Cardiac muscle cell (in vitro differentiated cells and primary cell): ENCODE measurements at regions not wholly inside any gene's neighbourhood (a gene's known extent, or its start where the extent isn't known, plus 50 kb on each side); places are given as distances from the start of the nearest gene placed in this dataset.

Experiments used
- DNase-seq, 2 donors: peaks; one replicate each; pipeline versions ENCODE4 v3.0.0 to v3.0.0-alpha.2; 2010 to 2017; ENCODE audit warnings: low read depth in 1 of 2, low spot score in 1 of 2
- H3K27ac ChIP-seq: fragments of 200-600 bp; sonication (generic); 2 replicates; pipeline ENCODE4 v1.5.1; 2016
- H3K27me3 ChIP-seq: fragments of 200-600 bp; sonication (generic); 2 replicates; pipeline ENCODE4 v1.6.0; 2016; ENCODE audit warnings: control low read depth
- H3K36me3 ChIP-seq: fragments of 200-600 bp; sonication (generic); 2 replicates; pipeline ENCODE4 v1.5.1; 2016; ENCODE audit warnings: control low read depth
- H3K4me1 ChIP-seq: fragments of 200-600 bp; sonication (generic); 2 replicates; pipeline ENCODE4 v1.8.1; 2017; ENCODE audit warnings: low read depth, mild to moderate bottlenecking, mixed run types
- H3K4me3 ChIP-seq: fragments of 200-600 bp; sonication (generic); 2 replicates; pipeline ENCODE4 v1.5.1; 2016; ENCODE audit warnings: mild to moderate bottlenecking
- H3K9me3 ChIP-seq: fragments of 200-600 bp; sonication (generic); 2 replicates; pipeline ENCODE4 v1.5.1; 2017; ENCODE audit warnings: low read depth, mild to moderate bottlenecking, control low read depth
- CTCF ChIP-seq: IDR thresholded peaks from 2 replicates; pipeline ENCODE4 v1.5.1; 2012; ENCODE audit warnings: low read depth, mild to moderate bottlenecking, low read length

- no peaks in the 10 kb centered on the region for H3K36me3 ChIP-seq
- no peak overlapping the region for H3K4me3 ChIP-seq
- no peaks in the 10 kb centered on the region for H3K27me3 ChIP-seq
- no peaks in the 10 kb centered on the region for H3K9me3 ChIP-seq
- H3K4me1 ChIP-seq: no peaks in the 10 kb centered on the region
- no peak overlapping the region for H3K27ac ChIP-seq
- no peak for DNase-seq
- TF ChIP-seq CTCF: no peak
Measured at GRCh38 chr2:53095227-53095626, 672.4 kb upstream of the CHAC2 start.

GRCh38 chr2:53093355-53093754, 674.2 kb upstream of the CHAC2 start:
- Histone ChIP-seq H3K4me1 (no peaks in the 10 kb centered on the region), H3K4me3 (no peak overlapping the region), H3K9me3 (no peaks in the 10 kb centered on the region), H3K36me3 (no peaks in the 10 kb centered on the region), H3K27me3 (no peaks in the 10 kb centered on the region), H3K27ac (no peak overlapping the region)
- no peak for TF ChIP-seq CTCF
- DNase-seq: no peak

- H3K4me3 ChIP-seq: no peak overlapping the region
- H3K9me3 ChIP-seq: no peaks in the 10 kb centered on the region
- TF ChIP-seq CTCF: no peak
- no peak overlapping the region for H3K27ac ChIP-seq
- no peaks in the 10 kb centered on the region for H3K4me1 ChIP-seq
- H3K27me3 ChIP-seq: no peaks in the 10 kb centered on the region
- no peak for DNase-seq
- no peaks in the 10 kb centered on the region for H3K36me3 ChIP-seq
Measured at GRCh38 chr2:53091183-53091582, 676.4 kb upstream of the CHAC2 start.

GRCh38 chr2:53087874-53088461, 679.6 kb upstream of the CHAC2 start:
- H3K27ac ChIP-seq: no peak overlapping the region

GRCh38 chr2:53087262-53087873, 680.2 kb upstream of the CHAC2 start:
- peak in 1 of 2 donors; percentile 38 for DNase-seq
- Histone ChIP-seq H3K9me3 (no peaks in the 10 kb centered on the region), H3K27me3 (no peaks in the 10 kb centered on the region), H3K4me1 (no peaks in the 10 kb centered on the region), H3K4me3 (no peak overlapping the region), H3K36me3 (no peaks in the 10 kb centered on the region), H3K27ac (no peak overlapping the region)
- no peak for TF ChIP-seq CTCF

More at GRCh38 chr2:53087874-53088461, 679.6 kb upstream of the CHAC2 start:
- peak in 1 of 2 donors; percentile 12 for DNase-seq
- H3K36me3 ChIP-seq: no peaks in the 10 kb centered on the region
- H3K4me1 ChIP-seq: no peaks in the 10 kb centered on the region
- no peak overlapping the region for H3K4me3 ChIP-seq
- H3K9me3 ChIP-seq: no peaks in the 10 kb centered on the region
- no peak for TF ChIP-seq CTCF
- H3K27me3 ChIP-seq: no peaks in the 10 kb centered on the region
